Ovary (tissue), 3 donors: ENCODE measurements at regions not wholly inside any gene's neighbourhood (a gene's known extent, or its start where the extent isn't known, plus 50 kb on each side); places are given as distances from the start of the nearest gene placed in this dataset.

Experiments used
- CTCF ChIP-seq, 3 donors: fragments of 450-650 bp in 2 of 3; fragments of 200-600 bp in 1 of 3; IDR thresholded peaks; one replicate each; pipeline versions ENCODE4 v1.5.1 to v1.8.0; 2016 to 2022; ENCODE audit warnings: antibody characterized with exemption in 3 of 3, mild to moderate bottlenecking in 1 of 3
- EP300 ChIP-seq: sonication (generic); formaldehyde crosslinking; IDR thresholded peaks from one replicate; pipeline ENCODE4 v1.6.1; 2017; ENCODE audit warnings: antibody characterized with exemption
- POLR2A ChIP-seq: fragments of 450-650 bp; IDR thresholded peaks from one replicate; pipeline ENCODE4 v1.6.1; 2017; ENCODE audit warnings: antibody characterized with exemption, mild to moderate bottlenecking, moderate library complexity
- donor health status: DM: no; HTN: no; CAD: no.

DNA sequence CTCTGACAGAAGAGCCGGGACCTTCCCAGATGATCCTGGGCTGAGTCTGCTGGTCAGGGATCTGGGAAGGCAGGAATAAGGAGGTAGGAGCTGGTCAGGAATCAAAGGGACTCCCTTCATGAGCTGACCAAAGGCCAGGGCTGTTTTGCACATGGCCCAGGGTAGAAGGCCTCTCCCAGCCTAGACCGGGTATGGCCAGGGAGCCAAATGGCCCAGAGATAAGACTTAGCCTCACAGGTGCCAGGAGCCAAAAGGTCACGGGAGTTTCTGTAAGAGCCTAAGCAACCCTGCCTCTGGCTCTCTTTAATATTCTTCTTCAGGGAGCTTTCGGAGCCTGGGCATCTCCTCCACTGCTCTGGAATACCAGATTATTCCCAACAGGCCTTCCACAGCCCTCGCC, 191.3 kb upstream of the PWP1 start:
- TF ChIP-seq CTCF (IDR thresholded peaks at IDR 0.05), result no peak
- TF ChIP-seq POLR2A, result no peak
- TF ChIP-seq EP300, result no peak
